DMS53 treated with DMSO at 0.1 percent for 48 hours (cell line): ENCODE measurements at regions not wholly inside any gene's neighbourhood (a gene's known extent, or its start where the extent isn't known, plus 50 kb on each side); places are given as distances from the start of the nearest gene placed in this dataset.
"Not testable (repeated sequence)": the region's sequence is repeated elsewhere in the genome, so short reads cannot be mapped to it uniquely, and the experiment has no call there.

Source experiments
- DNase-seq: peaks from one replicate; lab custom pipeline; 2025; ENCODE audit not compliant: unreplicated experiment; lab: John Stamatoyannopoulos, UW

- not testable (repeated sequence) for DNase-seq
These were observed 374.7 kb upstream of the NPAP1 start for GRCh38 chr15:24300804-24301368.

GRCh38 chr15:24301999-24302398, 373.6 kb upstream of the NPAP1 start:
- not testable (repeated sequence) for DNase-seq

DNA sequence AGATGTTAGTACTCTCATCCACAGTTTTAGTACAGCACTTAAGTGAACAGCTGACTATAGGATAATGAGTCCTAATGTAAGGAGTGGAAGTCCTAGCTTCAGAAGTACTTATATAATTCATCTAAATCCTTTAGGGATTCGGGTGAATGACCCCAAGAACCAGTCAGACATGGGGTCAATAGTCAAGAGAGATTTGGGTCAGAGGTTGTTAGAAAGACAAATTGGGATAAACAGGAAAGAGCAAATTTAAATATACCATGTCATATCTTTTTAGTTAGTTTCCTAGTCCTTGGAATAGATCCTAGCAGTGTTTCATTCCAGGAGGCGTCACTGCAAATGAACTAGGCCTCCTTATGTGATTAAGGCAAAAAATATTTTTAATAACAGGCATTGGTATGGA, 370.8 kb upstream of the NPAP1 start:
- DNase-seq: not testable (repeated sequence)

GRCh38 chr15:24305643-24306042, 369.9 kb upstream of the NPAP1 start:
- not testable (repeated sequence) for DNase-seq

DNA sequence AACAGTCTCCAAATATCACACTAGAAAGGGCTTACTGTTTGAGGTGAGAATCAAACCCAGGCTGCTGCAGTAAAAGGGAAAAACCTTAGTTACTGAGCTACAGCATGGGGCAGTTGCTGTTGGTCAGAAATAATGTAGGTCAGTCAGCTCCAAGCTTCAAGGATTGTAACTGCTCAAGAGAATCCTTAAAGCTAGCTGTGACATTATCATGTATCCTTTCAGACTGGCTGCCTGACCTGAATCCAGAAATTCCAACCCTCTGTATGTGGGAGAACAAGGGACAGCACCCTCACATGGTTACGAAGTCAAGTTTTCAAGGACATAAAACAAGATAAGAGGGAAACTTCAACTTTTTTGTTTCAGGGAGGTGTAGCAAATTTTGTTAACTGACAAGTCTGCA, 365.9 kb upstream of the NPAP1 start:
- not testable (repeated sequence) for DNase-seq

DNA sequence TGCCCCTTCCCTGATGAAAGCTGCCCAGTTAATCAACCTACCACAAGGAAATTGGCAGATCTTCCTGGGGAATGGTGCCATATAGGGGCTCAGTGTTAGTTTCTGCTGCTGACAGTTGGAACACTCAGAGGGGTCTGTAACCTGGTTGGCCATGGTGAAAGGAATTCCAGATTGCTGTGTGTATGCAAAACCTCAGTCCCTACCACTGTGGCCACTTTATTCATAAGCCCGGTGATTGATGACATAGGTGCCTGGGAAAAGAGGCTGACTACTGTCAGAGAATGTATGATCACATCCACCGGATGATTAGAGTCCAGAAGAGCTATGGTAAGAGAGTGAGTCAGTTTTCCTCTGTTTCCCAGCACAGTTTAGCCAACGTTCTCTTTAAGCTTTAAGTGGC, 363.9 kb upstream of the NPAP1 start:
- not testable (repeated sequence) for DNase-seq

- DNase-seq: not testable (repeated sequence)
These were observed 359.2 kb upstream of the NPAP1 start for GRCh38 chr15:24316326-24316725.

DNA sequence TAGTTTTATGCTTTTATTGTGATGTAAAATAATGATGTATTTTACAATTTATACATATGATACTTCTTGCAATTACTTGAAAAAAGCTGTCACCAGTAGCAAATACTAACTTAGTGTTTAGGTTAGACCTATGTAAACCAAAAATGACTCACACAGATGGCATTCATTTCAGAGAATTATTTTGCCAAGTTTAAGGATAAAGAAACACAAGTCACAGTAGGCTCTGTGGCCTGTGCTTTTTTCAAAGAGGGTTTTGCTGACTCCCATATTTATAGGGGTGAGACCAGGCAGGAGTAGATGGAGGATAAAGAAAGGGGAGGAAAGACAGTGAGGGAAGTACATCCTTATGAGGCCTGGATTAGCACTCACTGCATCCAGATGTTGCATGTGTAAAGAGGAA, 356.6 kb upstream of the NPAP1 start:
- DNase-seq: no peak

- DNase-seq: not testable (repeated sequence)
These were observed 351.5 kb upstream of the NPAP1 start for GRCh38 chr15:24324096-24324495.

DNA sequence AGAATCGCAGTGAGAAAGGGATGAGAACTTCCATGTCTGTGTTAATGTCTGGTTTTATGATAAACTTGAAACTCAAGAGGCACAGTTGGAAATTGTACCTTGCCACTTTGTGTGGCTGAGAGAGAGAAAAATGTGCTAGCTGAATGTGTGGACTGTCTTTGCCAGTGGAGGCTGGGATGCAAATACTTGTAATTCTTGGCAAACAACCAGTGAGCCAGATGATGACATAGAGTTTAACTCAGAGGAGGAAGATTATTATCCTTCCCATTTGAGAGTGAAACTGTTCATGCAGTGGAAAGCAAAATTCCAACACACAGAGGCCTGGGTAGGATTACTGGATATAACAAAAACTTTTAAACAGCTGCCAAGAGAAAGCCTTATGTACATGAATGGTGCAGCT, 349.1 kb upstream of the NPAP1 start:
- DNase-seq: not testable (repeated sequence)

GRCh38 chr15:24331964-24332363, 343.6 kb upstream of the NPAP1 start:
- not testable (repeated sequence) for DNase-seq

- not testable (repeated sequence) for DNase-seq
These were observed 333.7 kb upstream of the NPAP1 start for GRCh38 chr15:24341876-24342275.

- not testable (repeated sequence) for DNase-seq
These were observed 322.8 kb upstream of the NPAP1 start for GRCh38 chr15:24352777-24353176.

GRCh38 chr15:24381103-24381502, 294.5 kb upstream of the NPAP1 start:
- not testable (repeated sequence) for DNase-seq

GRCh38 chr15:24385258-24385657, 290.3 kb upstream of the NPAP1 start:
- DNase-seq: not testable (repeated sequence)

DNA sequence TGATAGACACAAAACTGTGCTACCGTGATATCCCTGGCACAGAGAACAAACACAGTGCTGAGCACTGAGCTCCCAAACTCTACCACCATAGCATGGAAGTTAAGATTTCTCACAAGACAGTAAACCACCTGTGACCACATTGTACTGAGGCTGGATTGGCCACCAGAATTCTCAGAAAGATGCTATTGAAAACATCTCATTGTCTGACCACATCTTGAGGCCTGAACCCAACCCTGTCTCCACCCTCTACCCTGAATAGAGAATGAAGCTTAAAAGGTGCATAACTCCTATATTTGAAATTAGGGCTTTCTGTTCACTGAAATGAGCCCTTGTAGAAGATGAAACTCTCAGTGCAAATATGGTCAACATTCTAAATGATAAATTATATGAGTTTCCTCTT, 281.3 kb upstream of the NPAP1 start:
- no peak for DNase-seq

DNA sequence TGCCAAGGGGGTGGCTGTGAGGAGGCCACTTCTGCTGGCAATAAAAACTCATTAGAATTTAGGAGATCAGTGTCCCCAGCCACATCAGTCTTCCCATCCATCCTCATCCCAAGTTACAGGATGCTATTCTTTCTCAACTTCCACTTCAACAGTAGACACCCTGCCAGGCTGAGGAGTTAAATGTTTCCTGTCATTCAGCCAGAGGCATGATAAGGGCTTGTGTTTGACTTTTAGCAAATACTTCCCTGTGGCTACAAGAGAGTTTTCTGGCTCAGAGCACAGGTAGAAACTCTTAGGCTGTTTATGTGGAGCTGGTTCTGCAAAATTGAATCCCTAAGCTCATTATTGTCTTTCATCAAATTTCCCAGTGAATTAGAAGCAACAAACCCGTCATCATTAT, 262.9 kb upstream of the NPAP1 start:
- DNase-seq: not testable (repeated sequence)

DNA sequence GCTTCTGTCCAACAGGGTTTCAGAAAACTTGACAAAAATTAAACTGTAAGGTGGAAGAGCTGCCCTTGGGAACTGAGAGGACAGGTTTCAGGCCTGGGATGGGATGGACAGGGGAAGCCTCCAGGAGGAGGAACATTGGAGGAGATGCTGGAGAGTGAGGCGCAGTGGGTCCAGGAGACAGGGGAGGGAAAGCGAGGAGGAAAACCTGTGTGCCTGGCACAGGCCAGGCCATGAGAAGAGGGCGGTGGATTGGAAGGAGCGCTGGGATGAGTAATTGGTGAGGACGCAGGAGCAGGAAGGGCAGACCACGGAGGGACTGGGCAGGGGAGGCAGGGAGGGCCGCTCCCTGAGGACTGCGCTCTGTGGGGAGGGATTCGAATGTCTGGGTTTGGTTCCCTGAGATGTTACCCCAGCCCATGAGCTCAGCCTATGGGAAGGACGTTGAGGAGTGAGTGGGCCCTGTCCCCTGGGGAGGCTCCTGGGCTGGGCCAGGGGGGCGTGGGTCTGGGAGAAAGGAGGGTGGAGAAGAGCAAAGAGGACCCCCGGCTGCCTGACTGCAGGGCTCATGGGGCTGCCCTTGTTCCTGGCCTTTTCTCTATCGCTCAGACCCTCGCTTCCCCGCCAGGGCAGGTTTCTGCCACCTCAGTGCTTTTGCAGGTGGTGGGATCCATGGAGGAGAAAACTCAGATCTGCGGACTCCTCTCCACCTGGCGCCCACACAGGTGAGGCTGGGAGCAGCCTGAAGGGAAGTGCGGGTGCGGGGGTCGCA, 249.1 kb upstream of the NPAP1 start:
- not testable (repeated sequence) for DNase-seq

- not testable (repeated sequence) for DNase-seq
These were observed 248.5 kb upstream of the NPAP1 start for GRCh38 chr15:24427055-24427400.

DNA sequence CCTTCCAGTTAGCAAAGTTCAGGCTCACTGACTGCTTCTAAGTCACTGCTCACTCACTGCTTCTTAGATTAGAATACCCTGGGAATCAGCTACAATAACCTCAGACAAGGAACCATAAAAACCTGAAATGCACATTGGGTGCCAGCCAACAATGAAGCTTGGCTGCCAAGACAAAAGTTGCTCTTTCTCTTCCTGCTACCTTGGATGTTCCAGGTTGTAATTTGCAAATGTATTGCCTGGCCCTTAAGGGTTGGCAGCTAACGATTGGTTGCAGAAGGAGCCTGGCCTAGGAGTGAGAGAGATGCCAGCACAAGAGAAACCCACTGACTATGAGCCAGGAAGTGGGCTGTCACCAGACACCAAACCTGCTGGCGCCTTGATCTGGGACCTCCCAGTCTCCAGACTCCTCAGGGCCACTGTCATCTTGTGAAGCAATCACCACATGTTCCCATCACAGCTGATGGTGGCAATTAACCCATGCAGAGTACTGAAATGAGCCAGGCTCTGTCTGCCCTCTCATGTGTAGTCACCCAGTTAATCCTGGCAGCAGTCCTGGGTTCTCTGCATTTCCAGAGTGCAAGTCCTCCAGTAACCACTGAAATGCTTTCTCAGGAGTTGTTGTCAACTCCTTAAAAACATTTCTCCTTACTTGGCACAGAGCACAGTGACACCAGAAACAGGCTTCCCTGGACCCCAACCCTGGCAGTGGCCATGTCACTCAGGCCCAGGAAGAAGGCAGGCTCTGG, 240.3 kb upstream of the NPAP1 start:
- DNase-seq: not testable (repeated sequence)

- DNase-seq: not testable (repeated sequence)
These were observed 238.3 kb upstream of the NPAP1 start for GRCh38 chr15:24437270-24437669.

DNA sequence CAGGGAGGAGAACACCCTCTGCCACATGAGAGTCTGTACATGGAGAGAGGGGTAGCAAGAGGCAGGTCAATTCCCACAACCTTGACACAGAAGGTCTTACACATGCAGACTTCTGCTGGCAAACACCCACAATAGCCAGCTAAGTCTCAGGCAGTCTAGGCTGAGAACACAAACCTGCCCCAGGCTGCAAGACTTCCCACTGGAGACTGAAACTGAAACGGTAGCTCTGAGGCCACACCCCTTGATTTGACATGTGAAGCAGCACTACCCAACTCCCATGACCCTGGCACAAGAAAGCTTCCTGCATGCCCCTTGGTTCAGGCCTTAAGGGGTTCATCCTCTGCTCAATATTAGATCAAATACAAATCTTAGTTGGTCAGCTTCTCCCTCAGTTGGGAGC, 237.8 kb upstream of the NPAP1 start:
- not testable (repeated sequence) for DNase-seq
